HepG2 (cell line): ENCODE measurements at regions not wholly inside any gene's neighbourhood (a gene's known extent, or its start where the extent isn't known, plus 50 kb on each side); places are given as distances from the start of the nearest gene placed in this dataset.

Experiments used
- ATAC-seq: fragments of 200-7000 bp; cut with Tn5 transposase; 3 replicates; pipeline ENCODE4 v1.9.1; 2020; ENCODE audit warnings: mild to moderate bottlenecking, moderate library complexity
- BruUV-seq: library from RNA; stranded (reverse); fragments of 400-500 nt; replicated peaks from 2 replicates; lab custom pipeline; 2021; lab: Mats Ljungman, UMichigan
- CTCF ChIA-PET: fragments of 300-600 bp; formaldehyde crosslinking; extraction: SDS; loops from one replicate; lab custom pipeline; 2021; ENCODE audit warnings: low total read pairs, inconsistent platforms, low intra/inter-chr PET ratio; lab: Yijun Ruan, JAX
- POLR2A ChIA-PET: fragments of 350-600 bp; sonication (Branson Sonifier 250); formaldehyde crosslinking; loops from one replicate; lab custom pipeline; 2020; ENCODE audit warnings: antibody characterized with exemption, inconsistent platforms; lab: Yijun Ruan, JAX
- DNase-seq: peaks from one replicate; pipeline ENCODE4 v3.0.0-alpha.2; 2015; ENCODE audit warnings: low spot score
- FAIRE-seq: peaks from 3 replicates; lab custom pipeline; 2011; peaks lifted over from hg19 to GRCh38; lab: Jason Lieb, UNC
- H2AFZ ChIP-seq: one replicate; pipeline ENCODE4 v1.6.1; 2011; ENCODE audit warnings: low read length, inconsistent platforms
- H3K27ac ChIP-seq: fragments of 300-600 bp; 3 replicates; pipeline ENCODE4 v1.8.0; 2011; ENCODE audit warnings: mixed run types, mild to moderate bottlenecking, mixed read lengths, low read length, inconsistent platforms; ENCODE audit not compliant: insufficient read depth; ENCODE audit errors: extremely low read length
- H3K27me3 ChIP-seq, 2 experiments: fragments of 200-600 bp in 1 of 2; 2 replicates in 1 of 2; 3 replicates in 1 of 2; pipeline versions ENCODE4 v1.6.0 to v1.8.0; 2011; ENCODE audit warnings: low read length in 2 of 2, mild to moderate bottlenecking in 2 of 2, moderate library complexity in 2 of 2, inconsistent platforms in 1 of 2; ENCODE audit not compliant: insufficient read depth in 2 of 2, control insufficient read depth in 1 of 2
- H3K36me3 ChIP-seq, 2 experiments: fragments of 200-600 bp in 1 of 2; replicated peaks in 1 of 2; 2 replicates in 1 of 2; 3 replicates in 1 of 2; pipeline versions ENCODE4 v1.5.1 to v1.8.0; 2011; ENCODE audit warnings: low read length in 2 of 2, inconsistent platforms in 1 of 2; ENCODE audit not compliant: insufficient read depth in 2 of 2, control insufficient read depth in 1 of 2
- H3K4me1 ChIP-seq: 2 replicates; pipeline ENCODE4 v1.5.1; 2012; ENCODE audit warnings: low read length, inconsistent platforms; ENCODE audit not compliant: insufficient read depth
- H3K4me2 ChIP-seq: 2 replicates; pipeline ENCODE4 v1.6.0; 2011; ENCODE audit warnings: low read depth, low read length, inconsistent platforms
- H3K4me3 ChIP-seq, 3 experiments: fragments of 200-600 bp in 1 of 3; sonication (generic), shearing (Covaris generic) in 1 of 3; replicated peaks in 1 of 3; 2 replicates each; pipeline ENCODE4 v1.5.1; 2011 to 2016; ENCODE audit warnings: low read length in 3 of 3, inconsistent platforms in 2 of 3, low read depth in 2 of 3, mild to moderate bottlenecking in 2 of 3, control low read depth in 1 of 3, mixed read lengths in 1 of 3; ENCODE audit not compliant: insufficient read depth in 1 of 3
- H3K79me2 ChIP-seq: one replicate; pipeline ENCODE4 v1.6.1; 2011; ENCODE audit warnings: low read length, inconsistent platforms; ENCODE audit not compliant: insufficient read depth
- H3K9ac ChIP-seq: 2 replicates; pipeline ENCODE4 v1.6.0; 2011; ENCODE audit warnings: mild to moderate bottlenecking, low read depth, low read length, inconsistent platforms; ENCODE audit not compliant: insufficient read depth
- H3K9me3 ChIP-seq: 2 replicates; pipeline ENCODE4 v1.5.1; 2012; ENCODE audit warnings: mild to moderate bottlenecking, low read length
- H4K20me1 ChIP-seq: 2 replicates; pipeline ENCODE4 v1.6.0; 2011; ENCODE audit warnings: inconsistent platforms, mild to moderate bottlenecking, low read length, moderate library complexity; ENCODE audit not compliant: insufficient read depth
- ARID4A ChIP-seq: sonication (generic); formaldehyde crosslinking; IDR thresholded peaks from 2 replicates; pipeline ENCODE4 v1.5.0; 2020; ENCODE audit warnings: mild to moderate bottlenecking, missing genetic modification reagents, borderline replicate concordance
- FOSL1 ChIP-seq: sonication (generic); formaldehyde crosslinking; IDR thresholded peaks from 2 replicates; pipeline ENCODE4 v1.9.0; 2021; ENCODE audit warnings: missing genetic modification reagents, borderline replicate concordance
- FOXJ3 ChIP-seq: sonication (generic); formaldehyde crosslinking; IDR thresholded peaks from 2 replicates; pipeline ENCODE4 v1.4.0; 2020; ENCODE audit warnings: missing genetic modification reagents, mild to moderate bottlenecking, borderline replicate concordance
- SALL1 ChIP-seq: sonication (generic); formaldehyde crosslinking; IDR thresholded peaks from 2 replicates; pipeline ENCODE4 v1.8.0; 2022; ENCODE audit warnings: mild to moderate bottlenecking, missing genetic modification reagents
- SNAPC5 ChIP-seq: sonication (generic); formaldehyde crosslinking; IDR thresholded peaks from 2 replicates; pipeline ENCODE4 v1.8.1; 2023; ENCODE audit warnings: mild to moderate bottlenecking, missing genetic modification reagents, borderline replicate concordance
- SP4 ChIP-seq: sonication (generic); formaldehyde crosslinking; IDR thresholded peaks from 2 replicates; pipeline ENCODE4 v1.8.1; 2023; ENCODE audit warnings: mild to moderate bottlenecking, missing genetic modification reagents
- ZBTB14 ChIP-seq: sonication (generic); formaldehyde crosslinking; IDR thresholded peaks from 2 replicates; pipeline ENCODE4 v1.4.0; 2020; ENCODE audit warnings: missing genetic modification reagents
- ZKSCAN5 ChIP-seq: sonication (generic); formaldehyde crosslinking; IDR thresholded peaks from 2 replicates; pipeline ENCODE4 v1.5.1; 2020; ENCODE audit warnings: mild to moderate bottlenecking, missing genetic modification reagents
- ZNF337 ChIP-seq: sonication (generic); formaldehyde crosslinking; IDR thresholded peaks from 2 replicates; pipeline ENCODE4 v1.5.1; 2020; ENCODE audit warnings: missing genetic modification reagents, low read depth, mild to moderate bottlenecking, borderline replicate concordance
- ZSCAN25 ChIP-seq: sonication (generic); formaldehyde crosslinking; IDR thresholded peaks from 2 replicates; pipeline ENCODE4 v1.8.0; 2022; ENCODE audit warnings: mild to moderate bottlenecking, missing genetic modification reagents
- WGBS: methylation state at CpG from one replicate; pipeline ENCODE4 v1.1.6; 2017; ENCODE audit warnings: low lambda C conversion rate; 5-methylcytosine and 5-hydroxymethylcytosine counted together
- in situ Hi-C: cut with HindIII; loops from 2 replicates; pipeline ENCODE4 v1.10.0; 2017; ENCODE audit warnings: low pct_unique_long_range_greater_than_20kb; ENCODE audit not compliant: extremely low pct_ligation_motif_present
- intact Hi-C: fragments of 100-400 bp; cut with micrococcal nuclease; formaldehyde crosslinking; loops from one replicate; pipeline ENCODE4 v1.10.0; 2022; ENCODE audit not compliant: unreplicated experiment

- WGBS = 1% methylated on average over 2 of the region's 2 CpGs
- H3K4me1 ChIP-seq = no peaks in the 10 kb centered on the region
- no peak overlapping the region for H3K4me2 ChIP-seq
- H3K4me3 ChIP-seq = no peak overlapping the region
- no peaks in the 10 kb centered on the region for H3K36me3 ChIP-seq
- no peak overlapping the region for H2AFZ ChIP-seq
- ChIA-PET POLR2A (no interaction called here), CTCF (no interaction called here)
- FAIRE-seq = no peak
- no peak overlapping the region for H3K27ac ChIP-seq
- H4K20me1 ChIP-seq = no peaks in the 10 kb centered on the region
- no peak for DNase-seq
- no peaks in the 10 kb centered on the region for H3K79me2 ChIP-seq
- in situ Hi-C loops = no loop called here
- ATAC-seq = no peak
- no peaks in the 10 kb centered on the region for H3K27me3 ChIP-seq
- TF ChIP-seq ZBTB14 (CRISPR knock-in tag) (no peak), ZNF337 (CRISPR knock-in tag) (no peak), ARID4A (CRISPR knock-in tag) (no peak), SP4 (CRISPR knock-in tag) (no peak), FOXJ3 (CRISPR knock-in tag) (no peak), ZKSCAN5 (no peak), FOSL1 (CRISPR knock-in tag) (no peak), SNAPC5 (no peak), ZSCAN25 (no peak), SALL1 (CRISPR knock-in tag) (no peak)
- no TSS peak for BruUV-seq
- intact Hi-C loops = no loop called here
- H3K9me3 ChIP-seq = peaks cover 62% of the 10 kb centered on the region
- H3K9ac ChIP-seq = no peak overlapping the region
Measured at GRCh38 chr2:34851804-34852203, 1252.7 kb upstream of the FAM98A start.
